Ovary (tissue), 7 donors: ENCODE measurements at regions not wholly inside any gene's neighbourhood (a gene's known extent, or its start where the extent isn't known, plus 50 kb on each side); places are given as distances from the start of the nearest gene placed in this dataset.

Experiments used
- DNase-seq, 5 donors: peaks; one replicate each; pipeline ENCODE4 v3.0.0-alpha.2; 2019 to 2020
- H3K27ac ChIP-seq, 2 donors: fragments of 200-600 bp; one replicate each; pipeline versions ENCODE4 v1.5.1 to v1.8.0; 2019 to 2022
- H3K27me3 ChIP-seq: fragments of 200-600 bp; one replicate; pipeline ENCODE4 v1.8.0; 2022
- H3K36me3 ChIP-seq: fragments of 200-600 bp; sonication (generic); one replicate; pipeline ENCODE4 v1.5.1; 2019
- H3K4me1 ChIP-seq: one replicate; pipeline ENCODE4 v1.8.1; 2013; ENCODE audit warnings: mild to moderate bottlenecking, moderate library complexity; ENCODE audit not compliant: insufficient read depth
- H3K4me3 ChIP-seq: fragments of 200-600 bp; sonication (generic); one replicate; pipeline ENCODE4 v1.5.1; 2017
- H3K9me3 ChIP-seq, 2 donors: fragments of 200-600 bp in 1 of 2; sonication (generic) in 1 of 2; one replicate each; pipeline versions ENCODE4 v1.5.1 to v1.8.1; 2013 to 2019; ENCODE audit warnings: mild to moderate bottlenecking in 1 of 2, moderate library complexity in 1 of 2
- EP300 ChIP-seq: sonication (generic); formaldehyde crosslinking; IDR thresholded peaks from one replicate; pipeline ENCODE4 v1.6.1; 2017; ENCODE audit warnings: antibody characterized with exemption
- POLR2A ChIP-seq: fragments of 450-650 bp; IDR thresholded peaks from one replicate; pipeline ENCODE4 v1.6.1; 2017; ENCODE audit warnings: antibody characterized with exemption, mild to moderate bottlenecking, moderate library complexity
- WGBS, 3 donors: extraction: QIAGEN DNeasy Blood & Tissue Kit in 1 of 3; methylation state at CpG; one replicate each; pipeline versions ENCODE4 v1.1.5 to v1.1.7; 2013 to 2017; 5-methylcytosine and 5-hydroxymethylcytosine counted together
- intact Hi-C, 4 donors: fragments of 100-400 bp; cut with DNase I; formaldehyde crosslinking; loops; one replicate each; pipeline versions ENCODE4 v1.11.0 to v1.15.1; 2022 to 2023
- TF ChIP-seq, protein P1 (sequence below), 3 donors: fragments of 450-650 bp in 2 of 3; fragments of 200-600 bp in 1 of 3; IDR thresholded peaks; one replicate each; pipeline versions ENCODE4 v1.5.1 to v1.8.0; 2016 to 2022; ENCODE audit warnings: antibody characterized with exemption in 3 of 3, mild to moderate bottlenecking in 1 of 3
- donor health status: DM: no; HTN: no; CAD: no; lungs with moderate emphysema.
- donor health status: DM: no; HTN: no; CAD: no.
- donor health status: Bipolar disorder and iron deficiency.
- donor health status: DM: no; HTN: no; CAD: no.
- donor health status: DM: yes; HTN: yes; CAD: no.

DNA sequence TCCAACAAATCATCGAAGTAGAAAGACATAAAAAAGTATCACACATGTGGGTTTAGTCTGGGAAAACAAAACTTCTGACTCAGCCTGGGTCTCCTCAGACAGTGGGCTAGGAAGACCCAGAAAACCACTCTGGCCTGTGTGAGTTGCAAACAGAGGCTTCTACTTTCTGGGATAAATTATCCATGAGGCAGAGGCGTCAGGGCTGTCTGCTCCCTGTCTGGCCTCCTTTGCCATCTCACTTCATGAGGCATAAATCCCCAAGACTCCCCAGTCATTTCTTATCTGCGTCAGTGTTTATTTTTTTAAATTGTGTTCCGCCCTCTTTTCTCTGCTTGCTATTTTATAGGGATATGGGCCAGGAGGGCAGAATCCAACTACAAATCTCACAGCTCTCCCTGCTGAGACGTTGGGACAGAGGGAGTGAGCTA lies 80.6 kb upstream of the TRABD2B start:
- no peak overlapping the region for H3K27ac ChIP-seq
- no peak for DNase-seq
- H3K4me3 ChIP-seq = no peak overlapping the region
- intact Hi-C loops = no loop called here
- TF ChIP-seq EP300 (no peak), POLR2A (no peak)
- TF ChIP-seq, protein P1, sequence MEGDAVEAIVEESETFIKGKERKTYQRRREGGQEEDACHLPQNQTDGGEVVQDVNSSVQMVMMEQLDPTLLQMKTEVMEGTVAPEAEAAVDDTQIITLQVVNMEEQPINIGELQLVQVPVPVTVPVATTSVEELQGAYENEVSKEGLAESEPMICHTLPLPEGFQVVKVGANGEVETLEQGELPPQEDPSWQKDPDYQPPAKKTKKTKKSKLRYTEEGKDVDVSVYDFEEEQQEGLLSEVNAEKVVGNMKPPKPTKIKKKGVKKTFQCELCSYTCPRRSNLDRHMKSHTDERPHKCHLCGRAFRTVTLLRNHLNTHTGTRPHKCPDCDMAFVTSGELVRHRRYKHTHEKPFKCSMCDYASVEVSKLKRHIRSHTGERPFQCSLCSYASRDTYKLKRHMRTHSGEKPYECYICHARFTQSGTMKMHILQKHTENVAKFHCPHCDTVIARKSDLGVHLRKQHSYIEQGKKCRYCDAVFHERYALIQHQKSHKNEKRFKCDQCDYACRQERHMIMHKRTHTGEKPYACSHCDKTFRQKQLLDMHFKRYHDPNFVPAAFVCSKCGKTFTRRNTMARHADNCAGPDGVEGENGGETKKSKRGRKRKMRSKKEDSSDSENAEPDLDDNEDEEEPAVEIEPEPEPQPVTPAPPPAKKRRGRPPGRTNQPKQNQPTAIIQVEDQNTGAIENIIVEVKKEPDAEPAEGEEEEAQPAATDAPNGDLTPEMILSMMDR (IDR thresholded peaks at IDR 0.05) = no peak
- no peaks in the 10 kb centered on the region for H3K27me3 ChIP-seq
- no peaks in the 10 kb centered on the region for H3K4me1 ChIP-seq
- no peaks in the 10 kb centered on the region for H3K36me3 ChIP-seq
- 17 to 22% (median 21%) methylated on average over 5 of the region's 5 CpGs for WGBS, 3 donors
- H3K9me3 ChIP-seq = no peaks in the 10 kb centered on the region

DNA sequence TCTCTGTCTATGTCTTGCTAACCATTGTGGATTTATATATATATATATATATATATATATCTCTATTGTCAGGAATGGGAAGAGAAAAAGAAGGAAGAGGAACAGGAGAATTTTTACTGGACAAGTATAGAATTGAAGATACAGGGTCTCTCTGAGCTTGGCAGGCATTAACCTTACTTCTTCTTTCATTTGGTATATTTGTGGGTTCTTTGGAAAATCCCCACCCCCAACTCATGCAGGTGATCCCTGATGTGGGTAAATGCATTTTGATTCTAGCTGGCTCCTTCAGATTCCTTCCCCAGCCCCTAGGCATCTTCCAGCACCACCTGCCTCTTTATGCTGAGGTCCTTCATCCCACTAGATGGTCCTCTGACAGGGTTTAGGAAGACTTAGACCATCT lies 78.8 kb upstream of the TRABD2B start:
- no peaks in the 10 kb centered on the region for H3K4me1 ChIP-seq
- intact Hi-C loops = no loop called here
- TF ChIP-seq POLR2A = no peak
- no peak for TF ChIP-seq EP300
- TF ChIP-seq, protein P1 (IDR thresholded peaks at IDR 0.05) = no peak
- no peak overlapping the region for H3K4me3 ChIP-seq
- H3K36me3 ChIP-seq = no peaks in the 10 kb centered on the region
- H3K27me3 ChIP-seq = no peaks in the 10 kb centered on the region
- no peak overlapping the region for H3K27ac ChIP-seq
- H3K9me3 ChIP-seq = no peaks in the 10 kb centered on the region
- DNase-seq = no peak

DNA sequence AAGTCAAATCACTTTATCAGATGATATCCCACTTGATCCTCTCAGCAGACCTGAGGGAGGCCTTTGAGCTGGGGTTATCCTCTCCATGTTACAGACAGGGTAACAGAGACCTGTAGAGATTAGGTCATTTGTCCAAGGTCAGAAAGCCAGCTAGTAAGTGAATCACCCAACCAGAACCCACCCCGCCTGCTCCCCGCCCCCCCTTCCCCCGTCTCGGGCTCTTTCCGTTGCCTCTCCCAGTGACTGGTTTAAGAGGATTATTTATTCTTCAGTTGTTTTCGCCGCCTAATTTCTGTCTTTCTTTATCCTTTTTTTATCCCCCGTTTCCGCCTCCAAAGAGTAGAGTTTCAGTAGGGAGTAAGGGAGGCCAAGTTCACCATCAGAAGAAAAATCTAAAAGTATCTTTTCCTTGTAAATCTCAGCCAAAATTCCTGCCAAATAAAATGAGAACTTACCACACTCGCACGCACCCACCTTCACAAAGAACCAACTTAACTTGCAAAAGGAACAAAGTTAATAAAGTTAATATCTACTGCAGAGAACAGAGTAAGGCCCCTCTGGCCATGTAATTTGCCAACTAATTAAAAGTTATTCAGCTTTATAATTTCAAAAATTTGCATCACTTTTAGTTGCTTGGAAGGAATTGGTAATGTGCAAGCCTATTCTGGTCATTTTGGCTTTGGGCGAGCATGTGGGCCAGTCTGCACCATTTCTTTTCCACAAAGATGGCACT lies 76.8 kb upstream of the TRABD2B start:
- Histone ChIP-seq H3K9me3 (no peaks in the 10 kb centered on the region), H3K4me3 (no peak overlapping the region), H3K27me3 (no peaks in the 10 kb centered on the region), H3K36me3 (no peaks in the 10 kb centered on the region), H3K4me1 (no peaks in the 10 kb centered on the region), H3K27ac (no peak overlapping the region)
- TF ChIP-seq POLR2A = no peak
- TF ChIP-seq, protein P1 (IDR thresholded peaks at IDR 0.05) = no peak
- no peak for TF ChIP-seq EP300
- WGBS, 3 donors = 80 to 81% (median 80%) methylated on average over 12 of the region's 12 CpGs
- intact Hi-C loops = no loop called here
- no peak for DNase-seq

DNA sequence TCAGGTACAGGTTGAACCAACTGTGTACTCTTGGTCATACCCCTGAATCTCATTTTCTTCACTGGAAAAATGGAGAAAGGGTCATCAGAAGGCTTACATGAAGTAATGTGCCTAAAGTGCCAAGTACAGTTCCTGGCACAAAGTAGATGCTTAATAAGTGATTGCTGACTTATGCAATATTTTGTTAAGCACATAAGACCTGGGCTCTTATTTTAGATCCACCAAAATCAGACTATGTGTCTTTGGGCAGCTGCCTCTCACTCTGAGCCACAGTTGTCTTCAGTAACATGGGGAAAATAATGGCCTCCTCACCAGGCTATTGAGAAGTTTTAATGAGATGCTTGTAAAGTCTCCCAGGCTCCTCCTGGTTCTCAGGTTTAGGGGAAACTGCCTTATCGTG lies 74.3 kb upstream of the TRABD2B start:
- Histone ChIP-seq H3K36me3 (no peaks in the 10 kb centered on the region), H3K4me3 (no peak overlapping the region), H3K9me3 (no peaks in the 10 kb centered on the region), H3K27me3 (no peaks in the 10 kb centered on the region), H3K4me1 (no peaks in the 10 kb centered on the region), H3K27ac (no peak overlapping the region)
- TF ChIP-seq POLR2A (no peak), EP300 (no peak)
- TF ChIP-seq, protein P1 (IDR thresholded peaks at IDR 0.05) = no peak
- no peak for DNase-seq
- intact Hi-C loops = no loop called here
- 73 to 83% (median 76%) methylated on average over 1 of the region's 1 CpG for WGBS, 3 donors
